HG03159 (cell line): ENCODE measurements at regions not wholly inside any gene's neighbourhood (a gene's known extent, or its start where the extent isn't known, plus 50 kb on each side); places are given as distances from the start of the nearest gene placed in this dataset.
"Not testable (repeated sequence)": the region's sequence is repeated elsewhere in the genome, so short reads cannot be mapped to it uniquely, and the experiment has no call there.

Experiments used
- ATAC-seq: cut with Tn5 transposase; IDR thresholded peaks from one replicate; pipeline ENCODE4 v1.9.1; 2021; ENCODE audit warnings: mild to moderate bottlenecking, moderate library complexity; ENCODE audit not compliant: unreplicated experiment

DNA sequence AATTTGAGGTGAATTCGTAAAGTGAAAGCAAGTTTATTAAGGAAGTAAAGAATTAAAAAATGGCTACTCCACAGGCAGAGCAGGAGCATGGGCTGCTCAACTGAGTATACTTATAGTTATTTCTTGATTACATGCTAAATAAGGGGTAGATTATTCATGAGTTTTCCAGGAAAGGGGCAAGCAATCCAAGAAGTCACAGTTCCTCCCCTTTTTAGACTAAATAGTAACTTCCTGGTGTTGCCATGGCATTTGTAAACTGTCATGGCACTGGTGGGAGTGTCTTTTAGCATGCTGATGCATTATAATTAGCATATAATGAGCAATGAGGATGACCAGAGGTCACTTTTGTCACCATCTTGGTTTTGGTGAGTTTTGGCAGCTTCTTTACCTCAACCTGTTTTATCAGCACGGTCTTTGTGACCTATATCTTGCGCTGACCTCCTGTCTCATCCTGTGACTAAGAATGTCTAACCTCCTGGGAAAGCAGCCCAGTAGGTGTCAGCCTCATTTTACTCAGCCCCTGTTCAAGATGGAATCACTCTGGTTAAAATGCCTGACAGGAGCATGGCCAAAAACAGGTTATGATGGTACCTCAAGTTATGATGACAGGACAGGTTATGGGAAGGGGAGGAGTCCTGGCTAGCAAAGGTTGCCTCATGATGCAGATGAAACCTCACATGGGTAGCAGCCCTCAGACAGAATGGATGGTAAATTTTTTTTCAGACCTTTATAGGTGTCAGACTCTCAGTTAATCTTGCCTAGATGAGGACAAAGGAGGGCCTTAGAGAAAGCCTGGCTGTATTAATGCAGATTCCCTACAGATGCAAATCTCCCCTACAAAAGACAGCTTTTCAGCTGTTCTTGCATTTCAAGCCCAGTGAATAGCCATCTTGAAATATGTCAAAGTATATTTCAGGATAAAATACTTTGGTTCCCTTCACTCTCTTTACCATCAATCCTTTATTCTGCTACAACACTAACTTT lies 49.7 kb downstream of the SIPA1L2 start:
- ATAC-seq = no peak

DNA sequence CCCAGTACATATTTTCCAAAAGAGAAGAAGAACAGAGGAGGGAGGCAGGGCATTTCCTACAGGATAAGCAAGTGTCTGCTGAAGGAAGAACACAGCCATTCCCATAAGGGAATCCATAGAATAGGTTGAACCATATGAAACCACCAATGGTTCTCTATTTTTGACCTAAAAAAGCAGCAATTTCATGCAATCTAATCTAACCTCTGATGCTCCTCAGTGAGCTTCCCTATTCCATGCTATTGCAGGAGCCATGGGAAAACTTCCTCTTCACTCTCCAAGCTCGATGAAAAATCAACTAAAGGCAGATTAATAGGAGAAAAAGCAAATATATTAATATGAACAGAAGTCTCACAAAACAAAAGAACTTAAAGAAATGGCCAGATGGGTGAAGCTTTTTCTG lies 50.5 kb downstream of the SIPA1L2 start:
- ATAC-seq = no peak

DNA sequence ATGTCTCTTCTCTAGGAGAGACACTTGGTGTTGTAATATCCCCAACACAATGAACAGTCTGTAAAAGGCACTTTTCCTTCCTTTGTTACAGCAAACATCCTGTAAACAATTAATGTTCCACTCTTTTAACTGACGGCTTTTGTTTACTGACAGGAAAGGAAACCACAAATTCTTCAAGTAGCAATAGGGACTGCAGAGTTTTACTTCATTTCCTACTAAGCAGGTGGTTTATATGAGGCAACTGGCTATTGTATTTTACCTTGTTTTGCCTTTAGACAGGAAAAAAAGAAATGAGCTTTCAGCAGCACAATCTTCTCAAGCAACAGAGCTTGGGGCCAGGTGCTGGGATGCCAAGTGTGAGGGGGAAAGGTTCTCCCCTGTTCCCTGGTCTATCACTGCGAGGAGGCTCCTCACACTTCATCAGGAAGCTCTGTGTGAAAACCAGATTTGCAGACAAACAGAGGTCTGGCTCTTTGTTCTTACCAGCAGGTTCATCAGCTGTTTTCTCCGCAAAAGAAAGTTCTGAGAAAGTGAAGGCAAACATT lies 51.2 kb downstream of the SIPA1L2 start:
- ATAC-seq = no peak

GRCh38 chr1:232577772-232578171 lies 52.2 kb downstream of the SIPA1L2 start:
- no peak for ATAC-seq

DNA sequence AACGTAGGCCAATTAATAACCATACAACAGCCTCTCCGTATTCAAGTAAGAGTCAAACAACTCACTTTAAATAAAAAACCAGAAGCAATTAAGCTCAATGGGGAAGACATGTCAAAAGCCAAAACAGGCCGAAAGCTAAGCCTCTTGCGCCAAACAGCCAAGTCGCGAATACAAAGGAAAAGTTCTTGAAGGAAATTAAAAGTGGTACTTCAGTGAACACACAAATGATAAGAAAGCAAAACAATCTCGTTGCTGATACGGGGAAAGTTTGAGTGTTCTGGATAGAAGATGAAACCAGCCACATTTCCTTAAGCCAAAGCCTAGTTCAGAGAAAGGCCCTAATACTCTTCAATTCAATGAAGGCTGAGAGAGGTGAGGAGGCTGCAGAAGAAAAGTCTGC lies 53.4 kb downstream of the SIPA1L2 start:
- ATAC-seq = no peak

- no peak for ATAC-seq
These were observed 54.2 kb downstream of the SIPA1L2 start for GRCh38 chr1:232575763-232576040.

- ATAC-seq = no peak
These were observed 54.8 kb downstream of the SIPA1L2 start for GRCh38 chr1:232574889-232575762.

DNA sequence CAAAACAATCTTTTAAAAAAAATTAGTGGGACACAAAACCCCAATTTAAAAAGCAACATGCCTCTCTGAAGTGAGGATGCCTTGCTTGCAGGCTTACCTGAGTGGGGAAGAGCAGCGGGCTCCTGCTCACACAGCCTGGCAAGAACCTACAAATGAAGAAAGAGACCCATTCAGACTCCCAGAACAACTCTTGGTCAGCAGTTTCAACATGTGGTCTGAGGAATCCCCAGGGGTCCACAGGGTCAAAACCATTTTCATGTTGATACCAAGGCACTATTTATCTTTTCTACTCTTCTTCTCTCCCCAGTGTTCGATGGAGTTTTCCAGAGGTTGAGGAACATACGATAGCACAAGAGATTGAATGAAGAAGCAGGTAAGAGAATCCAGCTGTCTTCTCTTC lies 55.9 kb downstream of the SIPA1L2 start:
- ATAC-seq = no peak

GRCh38 chr1:232571523-232571922 lies 58.4 kb downstream of the SIPA1L2 start:
- no peak for ATAC-seq

DNA sequence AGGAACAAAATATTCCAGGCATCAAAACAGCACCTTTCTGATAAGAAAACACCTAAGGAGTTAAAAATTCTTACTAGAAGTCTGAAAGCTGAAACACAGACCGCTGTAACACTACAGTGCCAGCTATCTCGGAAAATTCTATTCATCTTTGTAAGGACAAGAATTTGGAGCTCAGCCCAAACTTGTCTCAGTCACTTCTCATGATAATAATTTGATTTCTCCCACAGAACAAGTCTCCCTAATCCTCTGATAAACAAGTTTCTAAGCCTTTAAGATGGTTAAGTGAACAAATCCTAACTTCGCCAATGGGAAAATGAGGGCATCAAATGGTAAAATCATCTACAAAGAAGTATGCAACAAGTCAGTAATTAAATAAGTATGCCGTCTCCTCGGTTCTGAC lies 59.9 kb downstream of the SIPA1L2 start:
- ATAC-seq = no peak

DNA sequence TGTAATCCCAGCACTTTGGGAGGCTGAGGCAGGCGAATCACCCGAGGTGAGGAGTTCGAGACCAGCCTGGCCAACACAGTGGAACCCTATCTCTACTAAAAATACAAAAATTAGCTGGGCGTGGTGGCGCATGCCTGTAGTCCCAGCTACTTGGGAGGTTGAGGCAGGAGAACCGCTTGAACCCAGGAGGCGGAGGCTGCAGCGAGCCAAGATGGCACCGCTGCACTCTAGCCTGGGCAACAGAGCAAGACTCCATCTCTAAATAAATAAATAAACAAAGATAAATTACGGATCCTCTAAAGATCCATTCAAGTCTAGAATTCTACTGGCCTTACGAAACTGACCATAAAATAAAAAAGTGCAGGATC lies 60.4 kb downstream of the SIPA1L2 start:
- ATAC-seq = not testable (repeated sequence)

DNA sequence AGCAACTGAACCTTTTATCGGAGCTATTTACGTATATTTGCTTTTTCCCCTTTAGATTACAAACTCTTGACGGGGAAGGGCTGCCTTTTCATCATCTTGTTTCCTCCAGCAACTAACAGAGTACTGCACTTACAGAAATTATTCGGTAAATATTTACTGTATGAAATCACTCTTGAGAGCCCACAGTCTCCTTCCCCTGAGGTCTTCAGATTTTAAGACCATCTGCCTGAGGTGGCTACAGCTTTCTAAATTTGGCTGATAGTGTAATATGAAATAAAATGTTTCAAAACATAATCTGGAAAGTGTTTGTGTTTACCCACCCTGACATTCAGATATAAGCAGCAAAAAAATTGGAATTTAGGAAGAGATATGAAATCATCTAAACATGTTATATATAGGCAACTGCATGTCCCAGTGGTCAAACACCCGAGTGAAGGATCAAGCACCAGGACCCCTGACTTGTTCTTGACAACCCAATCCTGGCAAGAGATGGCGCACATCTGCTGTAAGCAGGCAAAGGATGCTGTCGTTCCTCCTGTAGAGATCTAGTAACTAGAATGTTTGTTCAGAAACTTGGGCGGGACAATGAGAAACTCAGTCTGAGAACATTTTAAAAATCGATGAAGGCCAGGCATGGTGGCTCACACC lies 60.9 kb downstream of the SIPA1L2 start:
- ATAC-seq = no peak

DNA sequence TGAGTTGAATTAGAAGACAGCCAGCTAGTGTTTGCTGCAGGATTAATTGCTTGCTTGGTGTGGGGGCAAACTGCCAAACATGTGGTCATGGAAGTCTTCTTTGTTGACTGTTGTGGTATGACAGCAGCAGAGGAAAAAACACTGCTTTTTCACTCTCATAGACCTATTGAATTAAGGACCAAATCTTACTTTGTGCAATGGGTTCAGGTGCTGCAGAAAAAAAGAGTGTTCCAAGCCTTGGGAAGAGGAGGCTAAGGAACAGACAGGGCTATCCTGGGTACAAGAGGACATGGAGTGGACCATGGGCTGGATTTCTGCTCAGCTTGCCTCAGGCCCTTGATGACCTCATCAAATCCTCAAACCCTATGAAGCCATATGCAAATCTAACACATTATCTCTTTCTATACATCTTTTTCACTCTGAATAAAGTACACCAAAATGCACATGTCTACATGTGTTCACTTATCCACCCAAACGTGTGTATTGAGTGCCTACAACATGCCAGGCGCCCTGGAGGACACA lies 61.5 kb downstream of the SIPA1L2 start:
- ATAC-seq = no peak

DNA sequence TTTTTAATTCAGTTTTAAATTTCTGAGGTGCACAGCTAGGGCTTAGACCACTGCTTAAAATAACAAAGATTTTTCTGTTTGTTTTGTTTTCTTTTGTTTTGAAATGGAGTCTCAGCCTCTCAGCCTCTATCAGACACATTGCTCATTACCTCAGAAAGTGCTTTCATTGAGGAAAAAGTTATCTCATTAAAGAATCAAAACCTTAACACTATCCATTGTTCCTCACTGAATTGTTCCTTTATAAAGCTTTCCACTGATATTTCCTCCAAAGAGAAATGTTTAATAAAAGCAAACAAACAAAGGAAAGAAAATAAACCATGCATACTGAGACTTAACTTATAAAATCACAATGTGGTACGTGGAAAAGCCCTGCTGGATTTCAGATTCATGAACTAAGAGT lies 63.8 kb downstream of the SIPA1L2 start:
- ATAC-seq = no peak

GRCh38 chr1:232562855-232563510 lies 67.0 kb downstream of the SIPA1L2 start:
- ATAC-seq = no peak

GRCh38 chr1:232561381-232561780 lies 68.6 kb downstream of the SIPA1L2 start:
- ATAC-seq = no peak

GRCh38 chr1:232560940-232561339 lies 69.0 kb downstream of the SIPA1L2 start:
- ATAC-seq = no peak

DNA sequence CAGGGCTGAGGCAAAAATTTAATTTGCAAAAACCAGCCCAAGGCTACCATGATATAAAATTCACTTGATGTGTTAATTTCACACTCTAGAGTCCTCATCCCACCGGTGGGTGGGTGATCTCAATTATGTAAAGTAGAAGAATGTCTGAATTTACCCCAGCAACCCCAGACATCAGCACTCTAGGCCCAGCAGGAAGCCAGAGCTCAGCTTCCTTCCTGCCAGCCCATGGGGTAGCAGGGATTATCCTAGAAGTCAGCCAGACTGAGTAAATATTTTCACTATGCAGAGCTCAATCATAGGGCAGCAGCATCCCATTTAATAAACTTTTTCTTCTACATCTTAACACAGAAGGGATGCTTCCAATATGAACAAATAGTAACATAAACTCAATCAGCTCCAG lies 71.0 kb downstream of the SIPA1L2 start:
- no peak for ATAC-seq

- no peak for ATAC-seq
These were observed 72.3 kb downstream of the SIPA1L2 start for GRCh38 chr1:232557502-232558191.

- ATAC-seq = no peak
These were observed 72.8 kb downstream of the SIPA1L2 start for GRCh38 chr1:232557096-232557495.
